ENCODE measurements at regions not wholly inside any gene's neighbourhood (a gene's known extent, or its start where the extent isn't known, plus 50 kb on each side); places are given as distances from the start of the nearest gene placed in this dataset.
"Not testable (repeated sequence)": the region's sequence is repeated elsewhere in the genome, so short reads cannot be mapped to it uniquely, and the experiment has no call there.

DNA sequence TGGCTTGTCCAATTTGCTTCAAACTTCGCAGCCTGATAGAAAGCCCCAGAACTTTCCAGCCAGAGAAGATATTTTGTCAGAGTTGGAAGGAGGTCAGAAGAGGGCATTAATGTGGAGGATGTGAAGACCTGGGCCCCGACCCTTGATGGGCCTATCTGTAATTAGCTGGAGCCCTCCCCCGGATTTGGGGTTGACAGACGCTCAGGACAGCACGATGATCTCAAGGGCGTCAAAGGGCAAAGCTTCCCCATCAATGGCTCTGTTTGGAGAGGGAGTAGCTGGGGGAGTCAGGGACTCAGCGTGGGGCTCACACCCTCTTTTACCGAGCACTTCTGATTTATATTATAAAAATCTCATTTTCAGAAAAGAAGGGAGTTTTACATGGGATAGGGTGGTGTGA lies 59.0 kb upstream of the PPP2R3B start:
- 43 to 46% methylated on average over 8 of the region's 8 CpGs for WGBS, 2 donors

DNA sequence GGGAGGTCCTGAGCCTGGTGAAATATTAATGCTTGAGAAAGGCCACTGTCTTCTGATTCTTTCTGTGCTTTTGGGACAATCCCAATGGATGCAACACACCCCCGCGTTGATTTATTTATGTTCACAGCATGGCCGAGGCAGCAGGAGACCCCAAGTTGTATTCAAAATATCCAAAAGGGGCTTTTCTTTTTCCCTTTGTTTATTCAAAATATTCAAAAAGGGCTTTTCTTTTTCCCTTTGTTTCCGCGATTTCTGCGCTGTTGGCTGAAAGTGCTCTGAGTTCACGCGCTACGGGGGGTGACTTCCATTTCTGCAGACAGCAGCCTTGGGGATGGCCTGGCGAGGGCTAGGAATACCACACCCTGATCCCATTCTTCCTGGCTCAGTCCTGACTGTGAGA lies 59.5 kb upstream of the PPP2R3B start:
- 40 to 43% methylated on average over 10 of the region's 10 CpGs for WGBS, 2 donors

More for the DNA sequence above, 59.0 kb upstream of the PPP2R3B start:
- no peak for TF ChIP-seq POLR2A (IDR thresholded peaks at IDR 0.05)
- TF ChIP-seq, protein P1, sequence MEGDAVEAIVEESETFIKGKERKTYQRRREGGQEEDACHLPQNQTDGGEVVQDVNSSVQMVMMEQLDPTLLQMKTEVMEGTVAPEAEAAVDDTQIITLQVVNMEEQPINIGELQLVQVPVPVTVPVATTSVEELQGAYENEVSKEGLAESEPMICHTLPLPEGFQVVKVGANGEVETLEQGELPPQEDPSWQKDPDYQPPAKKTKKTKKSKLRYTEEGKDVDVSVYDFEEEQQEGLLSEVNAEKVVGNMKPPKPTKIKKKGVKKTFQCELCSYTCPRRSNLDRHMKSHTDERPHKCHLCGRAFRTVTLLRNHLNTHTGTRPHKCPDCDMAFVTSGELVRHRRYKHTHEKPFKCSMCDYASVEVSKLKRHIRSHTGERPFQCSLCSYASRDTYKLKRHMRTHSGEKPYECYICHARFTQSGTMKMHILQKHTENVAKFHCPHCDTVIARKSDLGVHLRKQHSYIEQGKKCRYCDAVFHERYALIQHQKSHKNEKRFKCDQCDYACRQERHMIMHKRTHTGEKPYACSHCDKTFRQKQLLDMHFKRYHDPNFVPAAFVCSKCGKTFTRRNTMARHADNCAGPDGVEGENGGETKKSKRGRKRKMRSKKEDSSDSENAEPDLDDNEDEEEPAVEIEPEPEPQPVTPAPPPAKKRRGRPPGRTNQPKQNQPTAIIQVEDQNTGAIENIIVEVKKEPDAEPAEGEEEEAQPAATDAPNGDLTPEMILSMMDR (IDR thresholded peaks at IDR 0.05) = no peak
- DNase-seq (ENCODE audit: low spot score in 2 of 2) = no peak
- no peak overlapping the region for H3K4me3 ChIP-seq (ENCODE audit: low read depth, poor library complexity, severe bottlenecking)
- intact Hi-C loops (cut with DNase I; ENCODE audit: low total_unique reads) = no loop called here

DNA sequence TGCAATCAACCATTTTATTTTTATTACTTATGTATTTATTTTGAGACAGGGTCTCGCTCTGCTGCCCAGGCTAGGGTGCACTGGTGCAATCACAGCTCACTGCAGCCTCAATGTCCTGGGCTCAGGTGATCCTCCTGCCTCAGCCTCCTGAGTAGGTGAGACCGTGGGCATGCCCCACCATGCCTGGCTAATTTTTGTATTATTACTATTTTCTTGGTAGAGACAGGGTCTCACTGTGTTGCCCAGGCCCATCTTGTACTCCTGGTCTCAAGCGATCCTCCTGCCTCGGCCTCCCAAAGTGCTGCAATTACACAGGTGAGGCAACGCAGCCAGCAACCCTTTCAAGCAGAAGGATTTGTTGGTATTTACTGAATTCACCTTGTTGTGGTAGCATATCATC lies 60.3 kb upstream of the PPP2R3B start:
- intact Hi-C loops (cut with DNase I; ENCODE audit: low total_unique reads) = no loop called here
- WGBS, 2 donors = 85 to 89% methylated on average over 5 of the region's 5 CpGs

More for the DNA sequence above, 59.5 kb upstream of the PPP2R3B start:
- TF ChIP-seq, protein P1 (IDR thresholded peaks at IDR 0.05) = no peak
- TF ChIP-seq POLR2A (IDR thresholded peaks at IDR 0.05) = no peak
- no peak overlapping the region for H3K4me3 ChIP-seq (ENCODE audit: low read depth, poor library complexity, severe bottlenecking)
- intact Hi-C loops (cut with DNase I; ENCODE audit: low total_unique reads) = no loop called here
- DNase-seq (ENCODE audit: low spot score in 2 of 2) = no peak

DNA sequence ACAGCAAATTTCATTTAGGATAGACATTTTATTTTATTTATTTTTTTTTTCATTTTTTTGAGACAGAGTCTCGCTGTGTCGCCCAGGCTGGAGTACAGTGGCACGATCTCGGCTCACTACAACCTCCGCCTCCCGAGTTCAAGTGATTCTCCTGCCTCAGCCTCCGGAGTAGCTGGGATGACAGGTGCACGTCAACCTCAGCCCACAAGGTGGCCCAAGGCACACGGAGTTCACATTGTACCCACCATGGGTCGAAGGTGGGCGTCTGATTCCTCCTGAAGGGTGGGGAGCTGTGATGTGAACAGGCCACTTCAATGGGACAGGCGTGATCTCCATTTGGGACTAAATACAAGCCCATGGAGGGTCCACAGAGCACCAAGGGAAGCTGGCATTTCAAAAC lies 65.0 kb upstream of the PPP2R3B start:
- H3K4me3 ChIP-seq (ENCODE audit: low read depth, poor library complexity, severe bottlenecking); intact Hi-C loops (cut with DNase I; ENCODE audit: low total_unique reads); DNase-seq (ENCODE audit: low spot score in 2 of 2): not testable (repeated sequence)
- WGBS, 2 donors = 62 to 65% methylated on average over 12 of the region's 12 CpGs

More for the DNA sequence above, 60.3 kb upstream of the PPP2R3B start:
- DNase-seq (ENCODE audit: low spot score in 2 of 2) = no peak
- TF ChIP-seq POLR2A (IDR thresholded peaks at IDR 0.05) = no peak
- TF ChIP-seq, protein P1 (IDR thresholded peaks at IDR 0.05) = no peak
- H3K4me3 ChIP-seq (ENCODE audit: low read depth, poor library complexity, severe bottlenecking) = no peak overlapping the region

DNA sequence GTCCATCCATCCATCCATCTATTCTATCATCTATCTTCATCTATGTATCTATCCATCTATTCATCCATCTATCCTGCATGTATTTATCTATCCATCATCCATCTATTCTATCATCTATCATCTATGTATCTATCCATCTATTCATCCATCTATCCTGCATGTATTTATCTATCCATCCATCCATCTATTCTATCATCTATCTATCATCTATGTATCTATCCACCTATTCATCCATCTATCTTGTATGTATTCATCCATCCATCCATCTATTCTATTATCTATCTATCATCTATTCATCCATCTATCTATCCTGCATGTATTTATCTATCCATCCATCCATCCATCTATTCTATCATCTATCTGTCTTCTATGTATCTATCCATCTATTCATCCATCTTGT lies 65.9 kb upstream of the PPP2R3B start:
- intact Hi-C loops (cut with DNase I; ENCODE audit: low total_unique reads) = no loop called here
- no peak overlapping the region for H3K4me3 ChIP-seq (ENCODE audit: low read depth, poor library complexity, severe bottlenecking)
- TF ChIP-seq, protein P1 (IDR thresholded peaks at IDR 0.05) = no peak
- no peak for TF ChIP-seq POLR2A (IDR thresholded peaks at IDR 0.05)

DNA sequence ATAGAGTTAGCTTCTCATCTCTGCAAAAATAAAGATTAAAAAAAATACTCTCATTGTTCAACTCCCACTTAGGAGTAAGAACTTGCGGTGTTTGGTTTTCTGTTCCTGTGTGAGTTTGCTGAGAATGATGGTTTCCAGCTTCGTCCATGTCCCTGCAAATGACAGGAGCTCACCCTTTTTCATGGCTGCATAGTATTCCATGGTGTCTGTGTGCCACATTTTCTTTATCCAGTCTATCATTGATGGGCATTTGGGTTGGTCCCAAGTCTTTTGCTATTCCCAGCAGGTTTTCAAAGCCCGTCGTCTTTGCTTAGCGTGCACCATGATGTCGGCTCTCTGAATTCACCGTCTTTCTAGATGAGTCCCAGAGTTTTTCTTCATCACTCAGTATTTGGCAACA lies 67.8 kb upstream of the PPP2R3B start:
- H3K4me3 ChIP-seq (ENCODE audit: low read depth, poor library complexity, severe bottlenecking); intact Hi-C loops (cut with DNase I; ENCODE audit: low total_unique reads); DNase-seq (ENCODE audit: low spot score in 2 of 2): not testable (repeated sequence)
- 84 to 97% methylated on average over 7 of the region's 7 CpGs for WGBS, 2 donors

More for the DNA sequence above, 65.9 kb upstream of the PPP2R3B start:
- DNase-seq (ENCODE audit: low spot score in 2 of 2) = no peak

DNA sequence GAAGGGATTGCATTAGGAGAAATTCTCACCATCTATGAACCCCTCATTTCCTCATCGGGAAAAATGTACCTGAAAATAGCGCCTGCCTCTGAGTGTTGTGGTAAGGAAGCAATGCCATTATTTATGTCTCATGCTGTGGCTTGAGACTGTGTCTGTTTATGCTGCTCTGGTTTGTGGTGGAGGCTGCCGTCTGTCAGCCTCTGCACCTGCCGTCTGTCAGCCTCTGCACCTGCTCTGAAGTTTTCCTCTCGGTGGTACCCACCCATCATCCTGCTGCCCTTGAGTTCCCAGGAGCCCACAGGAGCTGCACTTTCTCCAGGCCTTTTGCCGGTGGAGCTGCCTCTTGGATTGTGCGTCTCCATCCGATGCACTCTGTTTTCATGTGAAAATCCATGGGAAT lies 68.5 kb upstream of the PPP2R3B start:
- DNase-seq (ENCODE audit: low spot score in 2 of 2) = no peak
- H3K4me3 ChIP-seq (ENCODE audit: low read depth, poor library complexity, severe bottlenecking) = no peak overlapping the region
- 53 to 62% methylated on average over 8 of the region's 8 CpGs for WGBS, 2 donors
- intact Hi-C loops (cut with DNase I; ENCODE audit: low total_unique reads) = no loop called here
- TF ChIP-seq POLR2A (IDR thresholded peaks at IDR 0.05) = no peak
- TF ChIP-seq, protein P1 (IDR thresholded peaks at IDR 0.05) = no peak

All from lower leg skin (tissue), 4 donors.